ENCODE measurements at regions not wholly inside any gene's neighbourhood (a gene's known extent, or its start where the extent isn't known, plus 50 kb on each side); places are given as distances from the start of the nearest gene placed in this dataset.

GRCh38 chr1:30652152-30652841 lies 71.1 kb downstream of the MATN1 start:
- no peak for TF ChIP-seq CTCF (conservative IDR thresholded peaks at IDR 0.05; ENCODE audit: low read length)
- no peak for TF ChIP-seq EZH2phosphoT487 (IDR thresholded peaks at IDR 0.05; ENCODE audit: borderline replicate concordance)
